Ovary (tissue), 7 donors: ENCODE measurements at regions not wholly inside any gene's neighbourhood (a gene's known extent, or its start where the extent isn't known, plus 50 kb on each side); places are given as distances from the start of the nearest gene placed in this dataset.

ENCODE experiments used
- DNase-seq, 5 donors: peaks; one replicate each; pipeline ENCODE4 v3.0.0-alpha.2; 2019 to 2020
- H3K27ac ChIP-seq, 2 donors: fragments of 200-600 bp; one replicate each; pipeline versions ENCODE4 v1.5.1 to v1.8.0; 2019 to 2022
- H3K27me3 ChIP-seq: fragments of 200-600 bp; one replicate; pipeline ENCODE4 v1.8.0; 2022
- H3K36me3 ChIP-seq: fragments of 200-600 bp; sonication (generic); one replicate; pipeline ENCODE4 v1.5.1; 2019
- H3K4me1 ChIP-seq: one replicate; pipeline ENCODE4 v1.8.1; 2013; ENCODE audit warnings: mild to moderate bottlenecking, moderate library complexity; ENCODE audit not compliant: insufficient read depth
- H3K4me3 ChIP-seq: fragments of 200-600 bp; sonication (generic); one replicate; pipeline ENCODE4 v1.5.1; 2017
- H3K9me3 ChIP-seq, 2 donors: fragments of 200-600 bp in 1 of 2; sonication (generic) in 1 of 2; one replicate each; pipeline versions ENCODE4 v1.5.1 to v1.8.1; 2013 to 2019; ENCODE audit warnings: mild to moderate bottlenecking in 1 of 2, moderate library complexity in 1 of 2
- CTCF ChIP-seq, 3 donors: fragments of 450-650 bp in 2 of 3; fragments of 200-600 bp in 1 of 3; IDR thresholded peaks; one replicate each; pipeline versions ENCODE4 v1.5.1 to v1.8.0; 2016 to 2022; ENCODE audit warnings: antibody characterized with exemption in 3 of 3, mild to moderate bottlenecking in 1 of 3
- EP300 ChIP-seq: sonication (generic); formaldehyde crosslinking; IDR thresholded peaks from one replicate; pipeline ENCODE4 v1.6.1; 2017; ENCODE audit warnings: antibody characterized with exemption
- POLR2A ChIP-seq: fragments of 450-650 bp; IDR thresholded peaks from one replicate; pipeline ENCODE4 v1.6.1; 2017; ENCODE audit warnings: antibody characterized with exemption, mild to moderate bottlenecking, moderate library complexity
- WGBS, 3 donors: extraction: QIAGEN DNeasy Blood & Tissue Kit in 1 of 3; methylation state at CpG; one replicate each; pipeline versions ENCODE4 v1.1.5 to v1.1.7; 2013 to 2017; 5-methylcytosine and 5-hydroxymethylcytosine counted together
- intact Hi-C, 4 donors: fragments of 100-400 bp; cut with DNase I; formaldehyde crosslinking; loops; one replicate each; pipeline versions ENCODE4 v1.11.0 to v1.15.1; 2022 to 2023
- donor health status: DM: no; HTN: no; CAD: no; lungs with moderate emphysema.
- donor health status: DM: no; HTN: no; CAD: no.
- donor health status: Bipolar disorder and iron deficiency.
- donor health status: DM: no; HTN: no; CAD: no.
- donor health status: DM: yes; HTN: yes; CAD: no.

DNA sequence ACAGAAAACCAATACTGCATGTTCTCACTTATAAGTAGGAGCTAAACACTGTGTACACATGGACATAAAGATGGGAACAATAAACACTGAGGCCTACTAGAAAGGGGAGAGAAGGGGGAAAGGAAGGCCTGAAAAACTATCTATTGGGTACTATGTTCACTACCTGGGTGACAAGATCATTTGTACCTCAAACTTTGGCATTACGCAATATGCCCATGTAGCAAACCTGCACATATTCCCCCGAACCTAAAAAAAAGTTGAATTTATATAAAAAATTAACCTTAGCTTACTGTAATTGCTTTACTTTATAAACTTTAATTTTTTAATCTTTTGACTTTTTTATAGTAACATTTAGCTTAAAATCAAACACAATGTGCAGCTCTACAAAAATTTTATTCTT lies 237.6 kb upstream of the ATP10B start:
- no peaks in the 10 kb centered on the region for H3K9me3 ChIP-seq
- intact Hi-C loops = no loop called here
- H3K4me3 ChIP-seq = no peak overlapping the region
- no peak overlapping the region for H3K27ac ChIP-seq
- H3K36me3 ChIP-seq = no peaks in the 10 kb centered on the region
- H3K4me1 ChIP-seq = no peaks in the 10 kb centered on the region
- TF ChIP-seq EP300 (no peak), POLR2A (no peak), CTCF (IDR thresholded peaks at IDR 0.05) (no peak)
- H3K27me3 ChIP-seq = no peaks in the 10 kb centered on the region
- DNase-seq = no peak
- WGBS, 3 donors = 93 to 97% (median 95%) methylated on average over 2 of the region's 2 CpGs

GRCh38 chr5:161086461-161086860 lies 234.4 kb upstream of the ATP10B start:
- Histone ChIP-seq H3K36me3 (no peaks in the 10 kb centered on the region), H3K4me1 (no peaks in the 10 kb centered on the region), H3K27ac (no peak overlapping the region), H3K27me3 (no peaks in the 10 kb centered on the region), H3K4me3 (no peak overlapping the region), H3K9me3 (no peaks in the 10 kb centered on the region)
- intact Hi-C loops = no loop called here
- DNase-seq = no peak
- no peak for TF ChIP-seq POLR2A
- 33 to 49% (median 46%) methylated on average over 1 of the region's 1 CpG for WGBS, 3 donors

- H3K27me3 ChIP-seq = no peaks in the 10 kb centered on the region
- no peaks in the 10 kb centered on the region for H3K36me3 ChIP-seq
- TF ChIP-seq POLR2A = no peak
- TF ChIP-seq CTCF (IDR thresholded peaks at IDR 0.05) = no peak
- TF ChIP-seq EP300 = no peak
- intact Hi-C loops = no loop called here
- no peaks in the 10 kb centered on the region for H3K9me3 ChIP-seq
- no peak overlapping the region for H3K4me3 ChIP-seq
- no peaks in the 10 kb centered on the region for H3K4me1 ChIP-seq
- WGBS, 3 donors = 38 to 49% (median 42%) methylated on average over 5 of the region's 5 CpGs
- H3K27ac ChIP-seq = no peak overlapping the region
- DNase-seq = no peak
Measured at GRCh38 chr5:161085056-161085455, 233.0 kb upstream of the ATP10B start.

GRCh38 chr5:161084115-161084514 lies 232.1 kb upstream of the ATP10B start:
- Histone ChIP-seq H3K4me1 (no peaks in the 10 kb centered on the region), H3K36me3 (no peaks in the 10 kb centered on the region), H3K9me3 (no peaks in the 10 kb centered on the region), H3K27ac (no peak overlapping the region), H3K27me3 (no peaks in the 10 kb centered on the region), H3K4me3 (no peak overlapping the region)
- WGBS, 3 donors = 37 to 49% (median 37%) methylated on average over 2 of the region's 2 CpGs
- intact Hi-C loops = no loop called here
- TF ChIP-seq EP300 (no peak), POLR2A (no peak), CTCF (IDR thresholded peaks at IDR 0.05) (no peak)
- DNase-seq = no peak

DNA sequence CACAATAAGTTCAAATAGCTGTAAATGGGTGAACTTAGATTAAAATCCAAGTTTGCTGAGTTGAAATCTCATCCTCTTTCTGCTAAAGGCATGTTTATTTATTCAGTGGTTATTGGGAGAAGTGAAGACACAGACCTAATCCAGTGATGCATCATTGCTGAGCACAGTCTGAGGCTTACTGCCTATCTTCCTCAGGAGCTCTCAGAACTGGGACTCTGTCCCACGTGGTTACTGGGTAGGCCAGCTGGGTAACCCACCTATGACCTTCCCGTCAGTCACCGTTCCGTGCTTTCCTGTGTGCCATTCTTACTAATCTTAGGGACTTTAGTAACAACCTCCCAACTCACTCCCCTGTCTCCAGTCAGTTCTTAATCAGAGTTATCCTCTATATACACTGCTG lies 226.8 kb upstream of the ATP10B start:
- no peaks in the 10 kb centered on the region for H3K36me3 ChIP-seq
- H3K9me3 ChIP-seq = no peaks in the 10 kb centered on the region
- no peak overlapping the region for H3K27ac ChIP-seq
- H3K27me3 ChIP-seq = no peaks in the 10 kb centered on the region
- no peaks in the 10 kb centered on the region for H3K4me1 ChIP-seq
- no peak for TF ChIP-seq EP300
- no peak for TF ChIP-seq CTCF (IDR thresholded peaks at IDR 0.05)
- no peak for TF ChIP-seq POLR2A
- intact Hi-C loops = no loop called here
- DNase-seq = no peak
- no peak overlapping the region for H3K4me3 ChIP-seq
- 34 to 52% (median 47%) methylated on average over 4 of the region's 4 CpGs for WGBS, 3 donors
